NCI-H1436 treated with DMSO at 0.1 percent for 48 hours (cell line): ENCODE measurements at regions not wholly inside any gene's neighbourhood (a gene's known extent, or its start where the extent isn't known, plus 50 kb on each side); places are given as distances from the start of the nearest gene placed in this dataset.

ENCODE experiments used
- DNase-seq: peaks from one replicate; lab custom pipeline; 2025; lab: John Stamatoyannopoulos, UW

DNA sequence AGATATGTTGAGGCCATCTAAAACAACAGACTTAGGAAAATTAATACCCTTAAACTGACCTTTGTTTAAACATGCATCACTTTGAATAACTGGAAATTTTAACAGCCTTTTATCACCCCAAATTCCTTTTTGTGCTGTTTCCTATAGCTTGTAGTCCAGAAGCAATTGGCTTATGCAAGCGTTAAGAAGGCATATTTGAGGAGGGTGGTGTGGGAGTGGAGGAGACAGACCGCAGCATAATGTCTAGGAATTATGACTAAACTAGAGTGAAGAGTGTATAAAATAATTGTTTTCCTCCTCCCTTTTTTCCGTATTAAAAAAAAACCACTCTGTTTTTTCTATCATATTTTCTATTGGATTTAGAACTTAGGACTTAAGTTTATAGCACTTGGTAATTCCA lies 51.8 kb upstream of the MPDZ start:
- no peak for DNase-seq

DNA sequence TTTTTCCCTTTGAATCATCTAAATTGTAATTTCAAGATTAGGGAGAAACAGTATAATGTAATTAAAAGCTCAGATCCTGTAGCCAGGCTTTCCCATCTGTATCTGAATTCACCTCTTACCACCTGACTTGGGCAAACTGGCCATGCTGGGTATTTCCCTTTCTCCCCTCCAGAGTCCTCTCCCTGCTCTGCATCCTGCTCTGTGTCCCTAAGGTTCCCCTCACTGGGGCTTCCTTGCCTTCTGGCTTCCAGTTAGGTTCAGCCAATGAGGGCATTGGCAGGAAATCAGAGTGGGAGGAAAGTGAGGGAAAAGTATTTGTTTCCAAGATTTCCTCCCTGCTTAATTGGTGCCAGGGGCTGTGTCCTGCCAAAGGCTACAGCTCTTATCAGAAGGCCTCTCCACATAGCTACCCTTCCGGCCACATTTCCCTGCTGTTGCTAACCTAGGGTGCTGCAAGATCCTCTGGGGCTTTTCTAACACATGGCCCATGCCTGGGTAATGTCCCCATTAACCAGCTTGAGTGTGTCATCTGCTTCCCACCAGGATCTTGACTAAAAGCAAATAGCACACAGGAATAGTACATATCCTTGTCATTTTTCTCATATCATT lies 51.0 kb upstream of the MPDZ start:
- no peak for DNase-seq
